ENCODE measurements at regions not wholly inside any gene's neighbourhood (a gene's known extent, or its start where the extent isn't known, plus 50 kb on each side); places are given as distances from the start of the nearest gene placed in this dataset.
A peak's percentile ranks its signal among the peaks of the same experiment; 100 is the strongest.

DNA sequence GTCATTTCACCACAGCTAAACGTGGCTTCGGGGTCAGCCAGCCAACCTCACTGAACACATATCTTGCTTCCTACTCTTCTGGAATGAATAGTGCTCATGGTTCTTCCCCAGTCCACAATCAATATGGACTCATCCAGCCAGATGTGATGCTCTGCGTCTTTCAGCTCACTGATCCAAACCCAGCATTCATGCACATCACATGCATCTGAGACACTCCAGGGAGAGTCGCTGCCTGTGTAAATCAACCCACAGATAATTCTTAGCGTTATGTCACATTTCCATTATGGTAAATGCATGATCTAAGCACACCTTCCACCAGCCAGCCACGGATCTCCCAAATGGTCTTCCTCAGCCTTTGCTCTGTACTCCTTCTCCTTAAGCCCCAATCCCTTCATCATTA is 306.7 kb upstream of the CHAC2 start:
- intact Hi-C loops (cut with DNase I) = no loop called here
- DNase-seq = no peak

DNA sequence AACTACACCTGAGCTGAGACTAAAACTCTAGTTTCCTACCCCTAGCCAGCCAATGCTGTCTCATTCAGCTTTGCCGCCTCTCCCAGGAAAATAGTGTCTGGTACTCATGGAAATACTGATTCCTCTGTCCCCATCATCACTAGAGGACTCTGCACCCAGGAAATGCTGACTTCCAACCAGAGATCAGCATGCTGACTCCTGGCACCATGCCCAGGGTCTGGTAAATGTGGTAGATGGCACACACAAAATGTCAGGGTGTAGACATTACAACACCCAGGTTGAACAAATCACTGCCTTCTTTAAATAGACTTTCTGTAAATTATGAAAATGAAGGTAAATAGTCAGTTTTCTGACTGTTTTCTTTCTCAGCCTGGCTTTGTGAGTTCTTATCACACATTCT is 307.3 kb upstream of the CHAC2 start:
- peak in 8 of 42 donors; percentile 9 to 67 (median 34) for DNase-seq
- intact Hi-C loops (cut with DNase I) = no loop called here

DNA sequence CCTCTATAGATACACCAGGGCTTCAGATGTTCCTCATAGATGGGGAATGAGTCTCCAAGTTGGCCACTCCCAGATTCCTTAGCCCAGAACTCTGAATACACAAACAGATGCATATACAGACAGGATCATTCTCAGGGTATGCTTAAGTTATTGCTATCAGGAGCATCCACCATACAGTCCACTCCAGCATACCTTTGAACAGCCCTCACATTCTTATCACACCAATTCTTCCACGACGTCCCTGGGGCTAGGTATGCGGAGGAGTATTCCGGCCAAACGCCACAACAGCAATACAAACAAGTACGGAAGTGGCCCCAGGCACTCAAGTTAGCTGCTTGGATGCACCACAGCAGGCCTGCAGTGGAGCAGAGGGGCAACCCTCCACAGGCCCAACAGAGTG is 312.5 kb upstream of the CHAC2 start:
- no peak for DNase-seq
- intact Hi-C loops (cut with DNase I) = no loop called here

DNA sequence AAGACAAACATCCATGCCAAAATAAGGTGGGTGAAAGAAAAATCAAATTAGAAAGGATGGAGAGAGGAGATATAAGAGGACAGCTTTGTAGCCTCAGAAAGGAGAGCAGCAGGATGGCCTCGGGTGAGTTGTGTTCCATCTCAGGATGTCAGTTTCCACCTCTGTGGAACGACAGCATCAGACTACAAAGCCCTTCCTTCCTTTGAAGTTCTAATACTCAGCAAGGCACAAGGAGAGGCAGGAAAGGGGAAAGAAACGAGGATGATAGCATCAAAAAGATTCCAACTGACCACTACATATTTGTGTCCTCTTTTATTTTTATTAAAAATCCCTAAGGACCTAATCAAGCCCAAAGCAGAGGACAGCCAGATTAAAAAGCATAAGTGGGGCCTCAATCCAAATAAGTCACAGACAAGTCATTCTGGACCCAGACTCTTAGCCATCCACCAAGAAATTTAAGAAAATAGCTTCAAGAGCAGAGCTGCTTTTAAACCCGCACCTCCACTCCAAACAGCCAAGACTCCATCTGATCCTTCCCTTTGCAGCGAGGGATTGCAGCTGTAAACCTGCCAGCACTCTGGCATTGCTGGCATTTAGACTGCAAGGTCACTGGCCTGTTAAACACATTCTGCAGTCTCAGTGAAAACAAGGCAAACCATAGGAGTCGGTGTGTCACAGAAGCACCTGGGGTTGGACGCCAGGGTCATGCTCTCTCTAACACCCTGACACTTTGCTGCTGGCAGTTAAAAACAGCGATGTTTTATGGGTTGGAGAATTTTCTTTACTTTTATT is 314.5 kb upstream of the CHAC2 start:
- intact Hi-C loops (cut with DNase I) = no loop called here
- peak in 4 of 42 donors; percentile 7 to 20 (median 10) for DNase-seq

DNA sequence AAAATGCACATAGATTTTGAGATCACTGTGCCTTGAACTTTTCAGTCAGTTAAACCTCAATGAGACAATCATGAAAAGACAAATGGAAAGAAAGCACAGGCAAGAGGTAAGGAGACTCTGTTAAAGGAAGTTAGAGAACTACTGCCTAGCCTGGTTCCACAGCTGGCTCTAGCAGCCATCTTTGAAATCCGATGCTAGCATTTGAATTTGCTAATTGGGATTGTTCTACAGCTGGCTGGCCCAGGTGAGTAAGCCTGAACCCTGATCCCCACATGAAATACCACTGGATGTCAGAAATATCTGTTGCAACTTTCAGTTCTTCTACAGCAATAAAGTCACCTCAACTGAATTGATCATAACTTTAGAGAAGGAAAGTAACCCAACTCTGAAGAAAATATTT is 315.2 kb upstream of the CHAC2 start:
- intact Hi-C loops (cut with DNase I) = no loop called here

DNA sequence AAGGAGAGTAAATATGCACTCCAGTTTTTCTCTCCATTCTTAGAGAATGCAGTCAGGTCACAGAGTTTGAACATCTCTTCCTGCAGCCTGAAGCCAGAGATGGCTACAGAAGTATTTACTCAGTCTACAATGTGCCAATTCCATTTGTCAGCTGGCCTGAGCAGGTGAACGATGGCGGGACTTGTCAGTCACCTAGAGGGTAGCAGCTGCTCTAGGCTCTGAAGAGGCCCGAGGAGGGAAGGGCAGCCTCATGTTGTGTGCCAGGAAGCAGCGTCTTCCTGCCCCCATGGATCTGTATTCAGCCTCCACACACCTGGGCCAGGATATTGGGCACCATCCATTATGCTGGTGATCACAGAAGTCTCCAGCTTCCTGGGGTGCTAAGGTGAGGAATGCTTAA is 316.7 kb upstream of the CHAC2 start:
- no peak for DNase-seq
- intact Hi-C loops (cut with DNase I) = no loop called here

More for the DNA sequence above, 315.2 kb upstream of the CHAC2 start:
- DNase-seq = no peak

DNA sequence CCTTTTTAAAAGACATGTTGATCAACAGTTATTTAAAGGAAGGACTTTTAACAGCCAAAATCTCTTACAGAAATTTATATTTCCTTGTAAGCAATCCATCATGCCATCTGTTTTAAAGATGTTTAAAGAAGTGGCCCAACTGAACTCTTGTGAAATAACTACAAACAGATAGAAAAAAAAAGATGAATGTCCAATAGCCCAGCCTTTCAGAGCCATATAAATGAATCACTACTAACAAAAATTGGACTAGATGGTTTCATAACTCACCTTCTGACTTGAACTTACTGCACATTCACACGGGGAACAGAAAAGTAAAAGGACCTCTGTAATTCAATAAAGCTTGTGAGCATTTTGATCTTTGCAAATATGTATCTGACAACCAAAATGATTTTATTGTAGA is 319.0 kb upstream of the CHAC2 start:
- DNase-seq = no peak
- intact Hi-C loops (cut with DNase I) = no loop called here

DNA sequence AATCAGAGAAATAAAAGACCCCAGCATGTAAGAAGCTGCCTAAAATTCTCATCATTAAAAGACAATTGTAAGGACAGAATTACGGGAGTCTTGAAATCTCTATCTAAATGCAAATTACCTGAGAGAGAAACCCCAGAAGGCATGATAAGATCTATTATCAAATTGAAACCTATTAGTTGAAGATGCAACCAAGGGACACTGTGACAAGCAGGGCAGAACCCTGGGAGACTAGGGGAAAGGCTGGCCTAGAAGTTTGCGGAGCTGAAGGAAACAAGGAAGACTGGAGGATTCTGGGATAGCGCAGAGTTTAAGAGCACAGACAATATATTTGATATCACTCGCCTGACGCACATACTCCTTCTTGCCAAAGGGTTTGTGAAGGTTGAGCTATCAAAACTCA is 319.5 kb upstream of the CHAC2 start:
- intact Hi-C loops (cut with DNase I) = no loop called here
- DNase-seq = no peak

DNA sequence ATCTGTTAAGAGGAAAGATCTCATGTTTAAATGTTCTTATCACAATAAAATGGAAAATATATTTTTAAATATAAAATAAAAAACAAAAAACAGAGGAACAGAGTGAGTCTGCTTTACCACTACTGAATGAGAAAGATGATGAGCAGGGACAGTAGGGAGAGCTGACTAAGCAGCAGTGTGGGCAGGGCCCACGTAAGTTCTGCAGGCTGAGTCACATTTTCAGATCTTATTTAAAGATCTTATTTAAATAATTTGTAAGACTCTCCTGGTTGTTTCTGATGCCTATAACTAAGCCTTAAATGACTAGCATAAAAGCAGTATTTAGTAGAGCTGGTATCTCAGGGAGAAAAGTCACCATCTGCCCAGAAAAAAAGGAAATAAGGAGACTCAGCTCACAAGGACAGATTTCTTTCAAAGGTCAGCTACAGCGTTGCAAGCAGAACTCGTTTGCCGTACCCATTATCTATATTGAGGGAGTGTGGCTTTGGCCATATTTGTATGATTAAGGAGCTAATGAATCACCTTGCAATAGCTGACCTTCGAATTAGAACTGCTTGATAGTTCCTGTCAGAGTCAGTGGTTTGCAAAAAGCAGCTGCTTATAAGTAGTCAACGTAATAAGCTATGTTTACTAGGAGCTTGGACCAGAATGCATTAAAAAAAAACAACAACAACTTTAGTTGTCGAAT is 322.1 kb upstream of the CHAC2 start:
- intact Hi-C loops (cut with DNase I) = no loop called here
- peak; percentile 8 to 85 (median 54) for DNase-seq

DNA sequence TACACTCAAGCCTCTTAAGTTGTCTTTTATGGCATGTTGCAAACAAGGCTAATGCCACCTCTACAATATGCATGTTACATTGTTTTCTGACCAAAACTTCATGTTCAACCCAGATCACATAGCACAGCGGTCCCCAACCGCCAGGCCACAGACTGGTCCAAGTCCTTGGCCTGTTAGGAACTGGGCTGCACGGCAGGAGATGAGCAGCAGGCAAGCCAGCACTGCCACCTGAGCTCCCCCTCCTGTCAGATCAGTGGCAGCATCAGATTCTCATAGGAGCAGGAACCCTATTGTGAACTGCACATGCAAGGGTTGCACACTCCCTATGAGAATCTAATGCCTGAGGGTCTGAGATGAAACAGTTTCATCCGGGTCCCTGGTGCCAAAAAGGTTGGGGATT is 324.8 kb upstream of the CHAC2 start:
- DNase-seq = peak in 18 of 42 donors; percentile 6 to 70 (median 28)
- intact Hi-C loops (cut with DNase I) = no loop called here

DNA sequence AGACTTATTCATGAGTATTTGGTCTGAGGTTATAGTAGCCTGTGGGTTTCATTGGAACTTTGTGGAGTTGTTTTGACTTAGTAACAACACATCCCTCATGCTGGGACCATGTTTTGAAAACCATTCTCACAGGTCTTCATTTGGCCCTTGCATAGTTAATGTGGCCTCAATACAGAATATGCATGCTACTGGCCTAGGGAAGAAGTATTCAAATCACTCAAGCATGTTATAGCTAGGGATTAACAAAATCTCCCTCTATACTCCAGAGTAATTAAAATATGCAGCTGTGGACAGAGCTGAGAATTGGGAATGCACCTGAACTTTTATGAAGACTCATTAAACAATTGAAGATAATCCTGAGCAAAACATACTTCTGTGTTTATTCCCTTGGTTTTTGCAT is 325.5 kb upstream of the CHAC2 start:
- intact Hi-C loops (cut with DNase I) = no loop called here
- no peak for DNase-seq

DNA sequence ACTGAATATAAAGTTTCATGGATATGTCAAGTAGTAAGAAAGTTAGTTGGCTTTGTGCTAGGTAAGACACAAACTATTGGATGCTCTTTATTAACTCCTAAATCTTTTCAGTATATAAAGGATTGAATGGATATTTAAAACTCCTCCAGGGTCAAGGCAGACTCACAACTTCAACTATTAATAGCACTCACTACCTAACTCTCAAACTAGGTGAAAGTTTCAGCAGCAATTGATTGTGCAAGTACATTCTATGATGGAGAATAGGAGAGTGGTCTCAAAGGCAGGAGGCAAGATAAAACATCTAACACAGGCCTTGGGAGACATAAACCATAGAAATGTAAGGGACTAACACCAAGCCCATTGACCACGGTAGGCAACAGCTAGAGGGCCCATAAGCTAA is 328.9 kb upstream of the CHAC2 start:
- no peak for DNase-seq
- intact Hi-C loops (cut with DNase I) = no loop called here

DNA sequence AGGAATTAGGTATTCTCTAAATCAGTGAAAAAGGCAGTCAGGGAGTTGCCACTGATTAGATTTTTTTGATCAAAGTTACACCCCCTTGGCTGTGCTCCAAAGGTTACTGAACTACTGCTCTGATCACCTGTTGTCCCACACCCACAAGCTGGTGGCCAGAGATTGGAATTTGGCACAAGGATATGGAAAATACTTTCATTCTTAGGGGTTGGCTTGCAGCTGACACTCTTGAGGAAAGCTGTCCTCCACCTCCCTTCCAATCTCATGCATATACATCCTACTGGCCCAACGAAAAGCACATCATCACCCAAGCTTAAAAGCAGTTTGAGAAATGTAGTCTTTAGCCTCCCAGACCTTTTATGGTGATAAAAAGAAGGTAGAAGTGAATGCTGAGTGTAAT is 329.5 kb upstream of the CHAC2 start:
- no peak for DNase-seq
- intact Hi-C loops (cut with DNase I) = no loop called here

DNA sequence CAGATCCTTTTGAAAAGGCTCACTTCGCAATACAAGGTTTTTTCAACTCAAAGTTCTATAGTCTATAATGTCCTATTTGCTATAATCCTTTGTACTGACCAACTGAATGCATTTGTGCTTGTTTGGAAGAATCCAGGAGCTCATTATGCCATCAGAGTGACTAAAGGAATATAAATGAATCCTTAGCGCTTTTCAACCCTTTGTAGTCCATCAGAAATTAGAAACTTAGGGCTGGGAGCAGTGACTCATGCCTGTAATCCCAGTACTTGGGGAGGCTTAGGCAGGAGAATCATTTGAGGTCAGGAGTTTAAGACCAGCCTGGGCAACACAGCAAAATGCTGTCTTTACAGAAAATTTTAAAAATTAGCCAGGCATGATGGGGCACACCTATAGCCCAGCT is 330.2 kb upstream of the CHAC2 start:
- DNase-seq = no peak
- intact Hi-C loops (cut with DNase I) = no loop called here

DNA sequence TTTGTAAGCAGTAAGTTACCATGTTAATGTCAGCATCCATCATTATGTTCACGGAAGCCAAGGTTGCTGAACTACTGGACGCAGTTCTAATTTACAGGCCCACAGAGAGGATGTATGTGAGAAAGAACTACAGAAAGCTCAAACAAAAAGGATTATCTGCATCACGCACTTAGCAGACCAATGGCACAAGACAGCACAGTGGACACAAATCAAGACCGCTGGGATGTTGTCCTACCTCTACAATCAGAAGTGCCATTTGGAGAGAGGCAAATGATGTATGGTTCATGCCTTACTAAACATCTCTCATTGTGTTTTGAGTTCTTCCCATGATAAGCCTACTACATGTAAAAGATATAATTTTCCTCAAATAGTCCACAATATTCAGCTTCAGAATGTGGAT is 330.7 kb upstream of the CHAC2 start:
- intact Hi-C loops (cut with DNase I) = no loop called here
- DNase-seq = no peak

DNA sequence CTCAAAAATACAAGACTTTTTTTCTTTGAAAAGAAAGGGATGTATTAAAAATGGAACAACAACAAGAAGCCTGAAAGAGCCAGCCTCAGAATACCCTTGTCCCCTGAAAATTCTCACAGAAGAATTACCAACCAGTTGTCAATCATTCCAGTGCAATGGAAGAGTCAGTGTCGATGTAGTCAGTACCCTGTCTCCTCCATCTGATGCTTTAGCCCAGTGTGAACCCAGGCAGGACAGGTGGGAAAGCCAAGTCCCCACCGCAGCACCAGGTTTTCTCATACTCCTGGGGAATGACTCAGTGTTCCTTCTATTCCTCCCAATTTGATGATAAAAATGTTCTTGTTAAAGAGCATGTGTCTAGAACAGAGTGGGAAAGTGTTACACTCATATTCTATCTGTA is 332.0 kb upstream of the CHAC2 start:
- no peak for DNase-seq
- intact Hi-C loops (cut with DNase I) = no loop called here

DNA sequence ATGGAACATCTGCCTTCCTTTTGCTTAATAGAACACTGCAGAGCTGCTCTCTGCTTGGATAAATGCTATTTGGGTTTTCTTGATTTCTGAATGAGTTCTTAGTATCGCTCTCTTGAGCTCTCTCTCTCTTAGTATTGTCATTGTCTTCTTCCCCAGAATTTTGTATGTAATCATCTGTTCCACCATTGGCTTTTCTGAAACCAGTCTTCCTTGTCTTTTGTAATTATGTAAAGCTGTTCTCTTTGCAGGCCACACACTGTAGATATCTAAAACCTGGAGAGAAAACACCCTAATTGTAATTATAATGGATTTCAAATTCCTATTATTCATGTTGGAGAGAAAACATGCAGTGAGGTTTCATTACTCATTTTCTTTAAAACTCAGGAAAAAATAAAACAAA is 333.1 kb upstream of the CHAC2 start:
- DNase-seq = no peak
- intact Hi-C loops (cut with DNase I) = no loop called here

DNA sequence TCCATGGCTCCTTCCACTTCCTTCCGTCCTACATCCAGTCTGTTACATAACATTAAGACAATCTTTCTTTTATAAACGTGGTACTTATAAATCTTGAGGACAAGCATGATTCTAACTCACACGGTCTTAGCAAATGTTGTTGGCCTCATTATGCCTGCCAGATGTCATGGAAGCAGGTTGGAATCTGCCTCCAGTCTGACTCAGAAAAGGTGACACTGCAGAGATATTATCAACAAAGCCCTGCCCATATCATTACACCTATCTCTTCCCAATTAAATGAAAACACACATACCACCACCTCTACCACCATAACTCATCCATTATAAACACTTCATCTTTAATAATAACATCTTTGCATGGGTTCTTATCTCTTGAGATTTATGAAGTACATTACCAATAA is 334.7 kb upstream of the CHAC2 start:
- no peak for DNase-seq
- intact Hi-C loops (cut with DNase I) = no loop called here

DNA sequence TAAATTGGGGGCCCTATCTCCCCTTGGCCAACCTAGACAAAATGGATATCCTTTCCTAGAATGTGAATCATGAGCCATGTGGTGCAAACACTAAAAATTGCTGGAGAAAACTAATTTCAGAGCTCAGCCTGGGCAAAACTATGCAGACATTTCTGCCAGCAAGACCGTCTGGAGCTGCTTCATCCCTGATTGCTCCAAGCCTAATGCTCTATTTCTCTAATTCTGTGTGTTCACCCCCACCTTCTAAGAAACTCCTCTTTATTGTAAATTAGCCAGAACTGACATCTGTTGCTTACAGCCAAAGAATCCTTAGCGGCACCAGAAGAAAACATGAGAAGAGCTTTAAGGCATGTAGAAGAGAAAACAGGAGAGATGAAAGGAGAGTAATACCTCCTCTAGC is 337.7 kb upstream of the CHAC2 start:
- DNase-seq = no peak
- intact Hi-C loops (cut with DNase I) = no loop called here

DNA sequence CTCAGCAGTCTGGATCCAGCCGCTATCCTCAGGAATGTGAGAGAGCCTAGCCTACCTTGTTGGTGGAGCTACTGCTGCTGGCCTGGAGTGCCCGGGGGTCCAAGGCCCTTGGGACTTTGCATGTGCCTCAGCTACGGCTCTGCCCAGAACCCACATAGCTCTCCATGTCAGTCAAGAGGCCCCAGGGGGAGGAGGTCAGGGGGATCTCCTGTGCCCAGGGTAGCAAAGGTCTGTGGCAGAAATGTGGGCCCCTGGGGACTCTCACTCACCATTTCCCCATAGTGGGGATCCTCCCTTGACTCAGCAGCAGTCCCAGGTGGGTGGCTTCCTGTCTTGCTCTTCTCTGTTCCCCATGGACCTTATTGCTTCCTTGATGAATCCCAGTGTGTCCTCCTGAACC is 342.7 kb upstream of the CHAC2 start:
- DNase-seq = no peak
- intact Hi-C loops (cut with DNase I) = no loop called here

DNA sequence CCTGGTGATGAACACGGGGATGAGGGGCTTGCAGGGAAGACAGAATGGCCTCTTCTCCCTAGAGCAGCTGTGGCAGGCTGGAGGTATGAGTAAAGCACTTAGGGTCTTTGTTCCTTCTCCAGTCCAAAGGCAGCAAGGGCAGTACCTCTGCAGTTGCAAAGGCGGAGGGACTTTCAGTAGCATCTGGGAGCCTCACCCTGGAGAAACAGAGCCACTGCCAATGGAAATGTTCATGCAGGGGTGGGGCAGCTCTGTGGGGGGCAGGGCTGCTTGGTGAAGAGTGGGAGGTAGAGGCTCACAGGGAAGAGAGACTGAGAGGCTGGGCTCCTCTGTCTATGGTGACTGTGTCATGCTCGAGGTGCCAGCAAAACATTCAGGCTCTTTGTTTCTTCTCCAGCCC is 344.1 kb upstream of the CHAC2 start:
- DNase-seq = no peak
- intact Hi-C loops (cut with DNase I) = no loop called here
